K562 (cell line): ENCODE measurements at regions not wholly inside any gene's neighbourhood (a gene's known extent, or its start where the extent isn't known, plus 50 kb on each side); places are given as distances from the start of the nearest gene placed in this dataset.

Experiments
- ATAC-seq: fragments of 200-7000 bp; cut with Tn5 transposase; 3 replicates; pipeline ENCODE4 v1.9.1; 2020; ENCODE audit warnings: moderate library complexity
- BruUV-seq: library from RNA; stranded (reverse); fragments of 400-500 nt; replicated peaks from 2 replicates; lab custom pipeline; 2021; lab: Mats Ljungman, UMichigan
- CTCF ChIA-PET: fragments of 300-600 bp; formaldehyde crosslinking; extraction: SDS; loops from one replicate; lab custom pipeline; 2021; ENCODE audit warnings: low intra/inter-chr PET ratio; lab: Yijun Ruan, JAX
- POLR2A ChIA-PET: fragments of 300-600, 350-650 bp; sonication (Branson Sonifier 250); formaldehyde crosslinking; extraction: SDS; loops from one replicate; lab custom pipeline; 2021; ENCODE audit warnings: antibody characterized with exemption, inconsistent platforms; lab: Yijun Ruan, JAX
- DNase-seq, 4 experiments: peaks; one replicate each; pipeline versions ENCODE4 v3.0.0 to v3.0.0-alpha.2; 2011 to 2018; ENCODE audit warnings: low spot score in 3 of 4, mixed read lengths in 3 of 4; ENCODE audit errors: extremely low read depth in 1 of 4
- FAIRE-seq: peaks from 2 replicates; lab custom pipeline; 2011; peaks lifted over from hg19 to GRCh38; lab: Jason Lieb, UNC
- H2AFZ ChIP-seq: 2 replicates; pipeline ENCODE4 v1.6.0; 2011; ENCODE audit warnings: low read depth, low read length, control low read depth, inconsistent platforms
- H3K27ac ChIP-seq: fragments of 200-600 bp; 3 replicates; pipeline ENCODE4 v1.8.0; 2011; ENCODE audit warnings: low read depth, mild to moderate bottlenecking, control low read depth, inconsistent platforms, low read length, moderate library complexity, mixed read lengths; ENCODE audit errors: extremely low read depth
- H3K27me3 ChIP-seq, 2 experiments: fragments of 300-600 bp in 1 of 2; 2 replicates in 1 of 2; 3 replicates in 1 of 2; pipeline versions ENCODE4 v1.6.0 to v1.8.0; 2011; ENCODE audit warnings: inconsistent platforms in 2 of 2, low read length in 2 of 2, mild to moderate bottlenecking in 1 of 2, mixed read lengths in 1 of 2, moderate library complexity in 1 of 2; ENCODE audit not compliant: control insufficient read depth in 2 of 2, insufficient read depth in 2 of 2
- H3K36me3 ChIP-seq: fragments of 300-600 bp; 3 replicates; pipeline ENCODE4 v1.8.0; 2011; ENCODE audit warnings: mild to moderate bottlenecking, low read length, inconsistent platforms; ENCODE audit not compliant: control insufficient read depth, insufficient read depth
- H3K4me1 ChIP-seq, 2 experiments: fragments of 200-600 bp in 1 of 2; replicated peaks in 1 of 2; 2 replicates in 1 of 2; 3 replicates in 1 of 2; pipeline versions ENCODE4 v1.5.1 to v1.8.0; 2011; ENCODE audit warnings: inconsistent platforms in 2 of 2, low read length in 2 of 2, mild to moderate bottlenecking in 1 of 2, mixed read lengths in 1 of 2, moderate library complexity in 1 of 2; ENCODE audit not compliant: control insufficient read depth in 2 of 2, insufficient read depth in 2 of 2
- H3K4me2 ChIP-seq: 2 replicates; pipeline ENCODE4 v1.6.1; 2011; ENCODE audit warnings: low read length, control low read depth, inconsistent platforms, mixed read lengths; ENCODE audit not compliant: insufficient read depth
- H3K4me3 ChIP-seq: fragments of 200-600 bp; sonication (generic), shearing (Covaris generic); 2 replicates; pipeline ENCODE4 v1.5.1; 2016; ENCODE audit warnings: control low read depth, inconsistent platforms
- H3K79me2 ChIP-seq: fragments of 200-600 bp; 3 replicates; pipeline ENCODE4 v1.8.0; 2011; ENCODE audit warnings: low read length, inconsistent platforms; ENCODE audit not compliant: control insufficient read depth, insufficient read depth
- H3K9ac ChIP-seq, 2 experiments: 2 replicates each; pipeline versions ENCODE4 v1.6.0 to v1.6.1; 2011; ENCODE audit warnings: low read depth in 2 of 2, low read length in 2 of 2, control low read depth in 1 of 2, inconsistent platforms in 1 of 2, mild to moderate bottlenecking in 1 of 2, mixed read lengths in 1 of 2; ENCODE audit not compliant: insufficient read depth in 1 of 2
- H3K9me1 ChIP-seq: one replicate; pipeline ENCODE4 v1.6.0; 2011; ENCODE audit warnings: inconsistent platforms, mild to moderate bottlenecking, low read length, moderate library complexity; ENCODE audit not compliant: control insufficient read depth, insufficient read depth
- H3K9me3 ChIP-seq: replicated peaks from 2 replicates; pipeline ENCODE4 v1.5.1; 2011; ENCODE audit warnings: low read depth, low read length, inconsistent platforms; ENCODE audit not compliant: control insufficient read depth, insufficient read depth
- H4K20me1 ChIP-seq: replicated peaks from 2 replicates; pipeline ENCODE4 v1.6.1; 2011; ENCODE audit warnings: low read length, inconsistent platforms, mixed read lengths; ENCODE audit not compliant: control insufficient read depth, insufficient read depth
- ETS1 ChIP-seq: conservative IDR thresholded peaks from 2 replicates; pipeline ENCODE4 v1.6.1; 2011; ENCODE audit warnings: low read depth, mild to moderate bottlenecking, low read length; ENCODE audit not compliant: control insufficient read depth
- FOXM1 ChIP-seq, 2 experiments: fragments of 450-650 bp in 1 of 2; sonication (generic) in 1 of 2; formaldehyde crosslinking in 1 of 2; IDR thresholded peaks; 2 replicates each; pipeline versions ENCODE4 v1.6.1 to v1.9.0; 2017 to 2022; ENCODE audit warnings: low read depth in 2 of 2, mild to moderate bottlenecking in 2 of 2, missing genetic modification reagents in 1 of 2, moderate library complexity in 1 of 2
- USF2 ChIP-seq: sonication (generic); formaldehyde crosslinking; IDR thresholded peaks from 2 replicates; pipeline ENCODE4 v1.5.0; 2020; ENCODE audit warnings: missing genetic modification reagents
- ZNF507 ChIP-seq: conservative IDR thresholded peaks from 2 replicates; pipeline ENCODE4 v1.6.1; 2017; ENCODE audit warnings: missing genetic modification characterization, missing compliant biosample characterization
- ZNF740 ChIP-seq, 3 experiments: fragments of 200-800 bp in 1 of 3; sonication (Bioruptor generic) in 1 of 3; sonication (generic) in 1 of 3; formaldehyde crosslinking in 1 of 3; IDR thresholded peaks; 2 replicates each; pipeline versions ENCODE4 v1.6.1 to v1.8.0; 2016 to 2022; ENCODE audit warnings: mild to moderate bottlenecking in 2 of 3, missing compliant biosample characterization in 2 of 3, missing genetic modification characterization in 2 of 3, missing genetic modification reagents in 1 of 3
- ZNF830 ChIP-seq: fragments of 250-450 bp; sonication (Bioruptor Pico); IDR thresholded peaks from 2 replicates; pipeline ENCODE4 v1.5.0; 2021; ENCODE audit warnings: mild to moderate bottlenecking
- WGBS: fragments of 100-300 bp; shearing (Covaris generic); methylation state at CpG from one replicate; pipeline ENCODE4 v1.1.6; 2016; ENCODE audit warnings: low coverage, mixed read lengths; ENCODE audit not compliant: insufficient coverage; ENCODE audit errors: missing lambda C conversion rate; 5-methylcytosine and 5-hydroxymethylcytosine counted together
- in situ Hi-C: fragments of 300-500 bp; cut with MboI; formaldehyde crosslinking; loops from 4 replicates; pipeline ENCODE4 v1.15.0; 2018; ENCODE audit warnings: inconsistent platforms, mixed read lengths
- intact Hi-C: fragments of 100-400 bp; cut with micrococcal nuclease; formaldehyde crosslinking; loops from 2 replicates; pipeline ENCODE4 v1.14.2; 2022

GRCh38 chr14:82798276-82798675, 1264.6 kb upstream of the SEL1L start:
- intact Hi-C loops = no loop called here
- H3K4me3 ChIP-seq = no peak overlapping the region
- no peaks in the 10 kb centered on the region for H3K9me3 ChIP-seq
- H3K36me3 ChIP-seq = no peaks in the 10 kb centered on the region
- ChIA-PET CTCF (no interaction called here), POLR2A (no interaction called here)
- FAIRE-seq = no peak
- H4K20me1 ChIP-seq = no peaks in the 10 kb centered on the region
- H3K79me2 ChIP-seq = no peaks in the 10 kb centered on the region
- in situ Hi-C loops = no loop called here
- H3K27ac ChIP-seq = no peak overlapping the region
- BruUV-seq = no TSS peak
- H2AFZ ChIP-seq = no peak overlapping the region
- no peak overlapping the region for H3K9ac ChIP-seq
- H3K9me1 ChIP-seq = no peaks in the 10 kb centered on the region
- TF ChIP-seq ZNF507 (no peak), ZNF830 (CRISPR knock-in tag) (no peak), ZNF740 (CRISPR knock-in tag; IDR thresholded peaks at IDR 0.05) (no peak), ZNF740 (tag; IDR thresholded peaks at IDR 0.05) (no peak), USF2 (CRISPR knock-in tag) (no peak), ETS1 (no peak), FOXM1 (IDR thresholded peaks at IDR 0.05; ENCODE audit: low read depth) (no peak), FOXM1 (CRISPR knock-in tag; IDR thresholded peaks at IDR 0.05; ENCODE audit: low read depth) (no peak)
- H3K27me3 ChIP-seq = no peaks in the 10 kb centered on the region
- WGBS = 0% methylated on average over 1 of the region's 1 CpG
- H3K4me1 ChIP-seq = no peaks in the 10 kb centered on the region
- H3K4me2 ChIP-seq = no peak overlapping the region
- DNase-seq = no peak
- ATAC-seq = no peak
